G401 (cell line): ENCODE measurements at regions not wholly inside any gene's neighbourhood (a gene's known extent, or its start where the extent isn't known, plus 50 kb on each side); places are given as distances from the start of the nearest gene placed in this dataset.
"Not testable (repeated sequence)": the region's sequence is repeated elsewhere in the genome, so short reads cannot be mapped to it uniquely, and the experiment has no call there.

Source experiments
- DNase-seq: peaks from one replicate; pipeline ENCODE4 v3.0.0-alpha.2; 2015; ENCODE audit warnings: low spot score
- in situ Hi-C: cut with HindIII; loops from 2 replicates; pipeline ENCODE4 v1.10.0; 2016; ENCODE audit warnings: low sequenced_read_pairs, mixed read lengths

- no peak for DNase-seq
- in situ Hi-C loops, result no loop called here
Observed at GRCh38 chr6:103409475-103409874, 1450.2 kb downstream of the HACE1 start.

GRCh38 chr6:103405321-103405720 is 1454.4 kb downstream of the HACE1 start:
- in situ Hi-C loops, result no loop called here
- DNase-seq, result no peak

GRCh38 chr6:103404799-103405198 is 1454.9 kb downstream of the HACE1 start:
- in situ Hi-C loops, result no loop called here
- no peak for DNase-seq

DNA sequence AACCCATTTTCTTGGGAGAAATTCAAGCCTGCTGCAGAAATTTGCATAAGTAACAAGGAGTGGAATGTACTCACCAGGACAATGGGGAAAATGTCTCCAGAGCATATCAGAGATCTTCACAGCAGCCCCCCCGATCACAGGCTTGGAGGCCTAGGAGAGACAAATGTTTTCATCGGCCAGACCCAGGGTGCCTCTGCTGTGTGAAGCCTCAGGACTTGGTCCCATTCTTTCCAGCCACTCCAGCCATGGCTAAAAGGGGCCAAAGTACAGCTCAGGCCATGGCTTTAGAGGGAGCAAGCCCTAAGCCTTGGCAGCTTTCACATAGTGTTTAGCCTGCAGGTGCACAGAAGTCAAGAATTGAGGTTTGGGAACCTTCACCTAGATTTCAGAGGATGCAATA is 1463.0 kb downstream of the HACE1 start:
- DNase-seq, result no peak
- in situ Hi-C loops, result no loop called here

GRCh38 chr6:103379272-103379671 is 1480.4 kb downstream of the HACE1 start:
- in situ Hi-C loops, result no loop called here
- DNase-seq, result no peak

GRCh38 chr6:103367212-103367611 is 1492.5 kb downstream of the HACE1 start:
- no peak for DNase-seq
- in situ Hi-C loops, result no loop called here

GRCh38 chr6:103356531-103356930 is 1503.2 kb downstream of the HACE1 start:
- in situ Hi-C loops, result no loop called here
- DNase-seq, result no peak

- in situ Hi-C loops, result no loop called here
- DNase-seq, result no peak
Observed at GRCh38 chr6:103344554-103345163, 1515.1 kb downstream of the HACE1 start.

DNA sequence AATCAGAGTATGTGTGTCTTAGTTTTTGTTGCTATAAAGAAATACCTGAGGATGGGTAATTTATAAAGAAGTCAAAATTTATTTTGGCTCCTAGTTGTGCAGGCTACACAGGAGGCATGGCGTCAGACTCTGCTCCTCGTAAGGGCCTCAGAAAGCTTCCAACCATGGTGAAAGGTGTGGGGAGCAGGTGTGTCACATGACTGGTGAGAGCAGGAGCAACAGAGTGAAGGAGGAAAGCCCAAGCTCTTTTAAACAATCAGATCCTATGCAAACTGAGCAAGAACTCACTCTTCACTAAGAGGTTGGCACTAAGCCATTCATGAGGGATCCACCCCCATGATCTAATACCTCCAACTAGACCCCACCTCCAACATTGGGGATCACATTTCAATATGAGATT is 1524.3 kb downstream of the HACE1 start:
- in situ Hi-C loops, result no loop called here
- no peak for DNase-seq

DNA sequence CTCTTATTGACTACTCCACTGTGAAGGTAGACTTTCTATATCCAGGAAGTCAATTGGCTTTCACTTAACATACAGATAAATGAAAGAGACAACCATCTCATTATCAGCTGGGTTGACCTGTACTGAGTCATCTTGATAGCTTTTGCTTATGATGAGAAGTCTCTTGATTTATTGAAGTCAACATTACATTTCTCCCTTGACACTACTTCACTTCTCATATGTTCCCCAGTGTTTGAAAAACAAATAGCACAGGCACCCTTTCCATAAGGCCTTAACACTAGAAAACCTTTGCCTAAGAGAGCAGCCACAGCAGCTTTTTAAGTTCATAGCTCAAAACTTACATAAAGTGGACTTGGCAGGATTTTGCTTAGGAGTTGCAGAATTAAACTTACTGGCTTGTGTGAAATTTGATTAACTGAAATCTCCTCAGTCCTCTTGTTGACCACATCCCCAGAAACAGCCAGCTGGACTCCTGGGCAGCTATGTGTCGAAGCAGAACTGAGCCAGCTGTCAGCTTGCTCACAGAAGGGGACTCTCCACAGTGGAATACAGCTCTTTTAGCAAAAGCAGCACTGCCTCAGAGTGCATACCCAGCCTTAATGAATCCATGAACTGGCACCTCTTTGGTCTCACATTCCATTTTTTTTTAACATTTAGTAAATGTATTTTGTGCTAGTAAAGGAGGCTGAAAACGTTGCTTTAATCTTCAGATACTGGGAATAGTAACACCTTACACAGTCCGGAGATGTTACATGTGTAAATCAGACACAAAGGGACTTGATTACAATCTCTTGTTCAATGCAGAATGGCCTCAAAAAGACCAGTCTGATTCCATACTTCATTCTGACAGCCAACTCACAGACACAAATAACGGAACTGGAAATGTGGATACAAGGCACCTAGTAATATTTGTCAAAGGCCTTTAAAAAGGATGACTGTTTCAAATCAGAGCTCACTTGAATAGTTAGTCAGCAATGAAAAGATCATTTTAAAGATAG is 1532.7 kb downstream of the HACE1 start:
- peak; percentile 80 for DNase-seq
- in situ Hi-C loops, result no loop called here

DNA sequence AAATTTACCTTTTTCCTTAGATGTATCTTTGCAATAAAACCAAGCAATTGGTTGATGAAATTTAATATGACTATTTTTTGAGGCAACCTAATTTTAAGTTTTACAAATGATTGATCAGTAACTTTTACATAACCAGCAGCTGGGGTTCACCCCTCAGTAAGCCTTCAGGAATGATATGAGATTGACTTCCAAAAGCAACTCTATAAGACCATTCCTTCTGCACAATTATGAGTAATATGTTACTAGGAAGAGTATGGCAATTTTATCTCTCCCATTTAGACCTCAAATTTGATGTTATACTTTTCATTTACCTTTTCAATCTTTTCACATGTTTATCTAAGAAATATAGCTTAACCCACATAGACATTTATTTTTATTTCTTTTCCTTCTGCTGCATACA is 1546.3 kb downstream of the HACE1 start:
- in situ Hi-C loops, result no loop called here
- DNase-seq, result no peak

DNA sequence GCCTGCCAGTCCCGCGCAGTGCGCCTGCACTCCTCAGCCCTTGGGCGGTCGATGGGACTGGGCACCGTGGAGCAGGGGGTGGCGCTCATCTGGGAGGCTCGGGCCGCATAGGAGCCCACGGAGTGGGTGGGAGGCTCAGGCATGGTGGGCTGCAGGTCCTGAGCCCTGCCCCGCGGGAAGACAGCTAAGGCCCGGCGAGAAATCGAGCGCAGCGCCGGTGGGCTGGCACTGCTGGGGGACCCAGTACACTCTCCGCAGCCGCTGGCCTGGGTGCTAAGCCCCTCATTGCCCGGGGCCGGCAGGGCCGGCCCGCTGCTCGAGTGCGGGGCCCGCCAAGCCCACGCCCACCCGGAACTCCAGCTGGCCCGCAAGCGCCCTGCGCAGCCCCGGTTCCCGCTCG is 1565.3 kb downstream of the HACE1 start:
- in situ Hi-C loops, DNase-seq: not testable (repeated sequence)

- in situ Hi-C loops, result no loop called here
- DNase-seq, result peak; percentile 0
Observed at GRCh38 chr6:103284835-103285234, 1574.9 kb downstream of the HACE1 start.

DNA sequence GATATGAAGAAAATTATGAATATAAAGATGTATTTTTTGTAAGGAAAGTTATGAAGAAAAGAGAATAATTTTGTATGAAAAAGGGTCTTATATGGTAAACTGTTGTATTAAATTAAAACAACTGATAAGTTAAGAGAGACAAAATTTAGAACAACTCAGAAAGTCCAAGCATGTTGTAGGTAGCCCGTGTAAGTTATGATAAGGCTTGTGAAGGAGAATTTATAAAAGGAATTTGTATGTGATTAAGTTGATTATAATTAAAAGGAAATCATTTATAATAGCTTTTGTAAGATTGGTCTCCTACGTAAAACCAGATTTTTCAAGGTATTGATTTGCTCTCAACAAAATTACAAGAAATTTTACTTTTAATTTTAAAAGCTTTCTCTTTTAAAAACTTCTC is 1579.3 kb downstream of the HACE1 start:
- peak; percentile 0 for DNase-seq
- in situ Hi-C loops, result no loop called here

- DNase-seq, result no peak
- in situ Hi-C loops, result no loop called here
Observed at GRCh38 chr6:103277936-103278335, 1581.8 kb downstream of the HACE1 start.

- peak; percentile 55 for DNase-seq
Observed at GRCh38 chr6:103273048-103273447, 1586.7 kb downstream of the HACE1 start.

GRCh38 chr6:103269581-103269980 is 1590.1 kb downstream of the HACE1 start:
- in situ Hi-C loops, result no loop called here
- no peak for DNase-seq

More at GRCh38 chr6:103273048-103273447, 1586.7 kb downstream of the HACE1 start:
- in situ Hi-C loops, result no loop called here

DNA sequence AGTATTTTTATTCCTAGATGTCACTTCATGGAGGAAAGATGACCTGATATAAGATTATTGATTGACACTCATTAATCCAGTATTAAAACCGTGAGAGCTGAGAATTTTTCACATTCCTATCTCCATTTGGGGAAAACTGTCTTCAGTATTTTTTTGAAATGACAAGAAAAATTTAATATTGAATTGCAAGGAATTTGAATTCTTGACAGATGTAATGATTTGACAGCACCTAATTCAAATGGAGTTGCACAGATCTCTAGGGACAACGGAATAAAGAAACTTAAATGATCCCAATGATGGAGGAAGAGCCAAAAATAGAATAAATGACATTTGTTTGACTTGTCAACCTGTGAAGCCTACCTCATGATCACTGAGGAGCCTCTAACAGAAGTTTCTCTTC is 1591.4 kb downstream of the HACE1 start:
- DNase-seq, result no peak
- in situ Hi-C loops, result no loop called here

GRCh38 chr6:103264020-103264419 is 1595.7 kb downstream of the HACE1 start:
- DNase-seq, result no peak
- in situ Hi-C loops, result no loop called here

- DNase-seq, result no peak
- in situ Hi-C loops, result no loop called here
Observed at GRCh38 chr6:103255132-103255531, 1604.6 kb downstream of the HACE1 start.
